Fibroblast of lung (primary cell): ENCODE measurements at regions not wholly inside any gene's neighbourhood (a gene's known extent, or its start where the extent isn't known, plus 50 kb on each side); places are given as distances from the start of the nearest gene placed in this dataset.

ENCODE experiments used
- DNase-seq, 2 donors: peaks; one replicate each; pipeline versions ENCODE4 v3.0.0 to v3.0.0-alpha.2; 2010; ENCODE audit warnings: low read depth in 2 of 2
- H2AFZ ChIP-seq: 2 replicates; pipeline ENCODE4 v1.5.1; 2012; ENCODE audit warnings: low read length, control low read depth, inconsistent platforms
- H3K27ac ChIP-seq: 2 replicates; pipeline ENCODE4 v1.5.1; 2011; ENCODE audit warnings: low read length, control low read depth; ENCODE audit not compliant: insufficient read depth
- H3K27me3 ChIP-seq: 2 replicates; pipeline ENCODE4 v1.5.1; 2011; ENCODE audit warnings: mild to moderate bottlenecking, low read length; ENCODE audit not compliant: control insufficient read depth, insufficient read depth
- H3K36me3 ChIP-seq: 2 replicates; pipeline ENCODE4 v1.5.1; 2011; ENCODE audit warnings: low read length; ENCODE audit not compliant: control insufficient read depth, insufficient read depth
- H3K4me1 ChIP-seq: 2 replicates; pipeline ENCODE4 v1.5.1; 2011; ENCODE audit warnings: low read length; ENCODE audit not compliant: control insufficient read depth, insufficient read depth; ENCODE audit errors: extremely low read depth
- H3K4me2 ChIP-seq: 2 replicates; pipeline ENCODE4 v1.5.1; 2011; ENCODE audit warnings: low read length, control low read depth; ENCODE audit not compliant: insufficient read depth; ENCODE audit errors: extremely low read depth
- H3K4me3 ChIP-seq, 4 experiments: fragments of 200-600 bp in 1 of 4; sonication (generic) in 1 of 4; replicated peaks in 1 of 4; 2 replicates each; pipeline ENCODE4 v1.5.1; 2011 to 2016; ENCODE audit warnings: low read length in 4 of 4, low read depth in 3 of 4, mild to moderate bottlenecking in 3 of 4, control low read depth in 2 of 4, inconsistent platforms in 1 of 4, mixed read lengths in 1 of 4; ENCODE audit not compliant: insufficient read depth in 1 of 4; ENCODE audit errors: control extremely low read depth in 1 of 4
- H3K79me2 ChIP-seq: 2 replicates; pipeline ENCODE4 v1.5.1; 2012; ENCODE audit warnings: mild to moderate bottlenecking, low read length, inconsistent platforms; ENCODE audit not compliant: control insufficient read depth, insufficient read depth
- H3K9ac ChIP-seq: 2 replicates; pipeline ENCODE4 v1.5.1; 2011; ENCODE audit warnings: mild to moderate bottlenecking, low read length, control low read depth; ENCODE audit not compliant: insufficient read depth
- H3K9me3 ChIP-seq: 2 replicates; pipeline ENCODE4 v1.5.1; 2012; ENCODE audit warnings: low read depth, low read length; ENCODE audit not compliant: control insufficient read depth, insufficient read depth
- H4K20me1 ChIP-seq: 2 replicates; pipeline ENCODE4 v1.5.1; 2011; ENCODE audit warnings: low read length; ENCODE audit not compliant: control insufficient read depth, insufficient read depth; ENCODE audit errors: extremely low read depth
- EZH2 ChIP-seq: IDR thresholded peaks from 2 replicates; pipeline ENCODE4 v1.5.1; 2012; ENCODE audit warnings: low read length, control low read depth, mild to moderate bottlenecking; ENCODE audit errors: missing control alignments
- TF ChIP-seq, protein P1 (sequence below), 2 donors: IDR thresholded peaks in 1 of 2; conservative IDR thresholded peaks in 1 of 2; 1 replicate in 1 of 2; 2 replicates in 1 of 2; pipeline ENCODE4 v1.5.1; 2011 to 2012; ENCODE audit warnings: low read length in 2 of 2, control low read depth in 1 of 2, inconsistent platforms in 1 of 2, low read depth in 1 of 2, mild to moderate bottlenecking in 1 of 2

DNA sequence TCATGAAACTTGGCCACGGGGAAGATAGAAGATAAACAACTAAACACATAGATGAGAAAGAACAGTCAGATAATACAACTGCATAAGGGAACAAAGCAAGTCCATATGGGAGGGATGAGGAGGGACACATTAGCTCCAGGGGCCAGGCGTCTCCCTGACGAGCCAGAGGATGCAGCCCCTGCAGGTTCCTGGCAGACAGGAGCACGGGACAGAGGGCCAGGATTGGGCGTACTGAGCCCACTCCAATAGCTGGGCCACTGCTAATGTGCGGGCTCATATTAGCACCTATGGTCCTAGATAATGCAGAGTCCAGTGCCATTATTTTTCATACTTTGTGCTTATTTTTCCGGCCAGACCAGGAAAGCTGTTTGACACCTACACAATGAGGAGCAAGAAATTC, 182.9 kb downstream of the ANKRD60 start:
- no peak for DNase-seq
- Histone ChIP-seq H4K20me1 (no peaks in the 10 kb centered on the region), H3K27me3 (no peaks in the 10 kb centered on the region), H3K4me3 (no peak overlapping the region), H3K27ac (no peak overlapping the region), H3K9me3 (no peaks in the 10 kb centered on the region), H2AFZ (no peak overlapping the region), H3K4me1 (no peaks in the 10 kb centered on the region), H3K36me3 (no peaks in the 10 kb centered on the region), H3K9ac (no peak overlapping the region), H3K79me2 (no peaks in the 10 kb centered on the region), H3K4me2 (no peak overlapping the region)
- TF ChIP-seq, protein P1, sequence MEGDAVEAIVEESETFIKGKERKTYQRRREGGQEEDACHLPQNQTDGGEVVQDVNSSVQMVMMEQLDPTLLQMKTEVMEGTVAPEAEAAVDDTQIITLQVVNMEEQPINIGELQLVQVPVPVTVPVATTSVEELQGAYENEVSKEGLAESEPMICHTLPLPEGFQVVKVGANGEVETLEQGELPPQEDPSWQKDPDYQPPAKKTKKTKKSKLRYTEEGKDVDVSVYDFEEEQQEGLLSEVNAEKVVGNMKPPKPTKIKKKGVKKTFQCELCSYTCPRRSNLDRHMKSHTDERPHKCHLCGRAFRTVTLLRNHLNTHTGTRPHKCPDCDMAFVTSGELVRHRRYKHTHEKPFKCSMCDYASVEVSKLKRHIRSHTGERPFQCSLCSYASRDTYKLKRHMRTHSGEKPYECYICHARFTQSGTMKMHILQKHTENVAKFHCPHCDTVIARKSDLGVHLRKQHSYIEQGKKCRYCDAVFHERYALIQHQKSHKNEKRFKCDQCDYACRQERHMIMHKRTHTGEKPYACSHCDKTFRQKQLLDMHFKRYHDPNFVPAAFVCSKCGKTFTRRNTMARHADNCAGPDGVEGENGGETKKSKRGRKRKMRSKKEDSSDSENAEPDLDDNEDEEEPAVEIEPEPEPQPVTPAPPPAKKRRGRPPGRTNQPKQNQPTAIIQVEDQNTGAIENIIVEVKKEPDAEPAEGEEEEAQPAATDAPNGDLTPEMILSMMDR (conservative IDR thresholded peaks at IDR 0.05 in 1 of 2, IDR thresholded peaks at IDR 0.05 in 1 of 2; ENCODE audit: low read depth in 1 of 2, low read length in 2 of 2), result no peak
- no peak for TF ChIP-seq EZH2

DNA sequence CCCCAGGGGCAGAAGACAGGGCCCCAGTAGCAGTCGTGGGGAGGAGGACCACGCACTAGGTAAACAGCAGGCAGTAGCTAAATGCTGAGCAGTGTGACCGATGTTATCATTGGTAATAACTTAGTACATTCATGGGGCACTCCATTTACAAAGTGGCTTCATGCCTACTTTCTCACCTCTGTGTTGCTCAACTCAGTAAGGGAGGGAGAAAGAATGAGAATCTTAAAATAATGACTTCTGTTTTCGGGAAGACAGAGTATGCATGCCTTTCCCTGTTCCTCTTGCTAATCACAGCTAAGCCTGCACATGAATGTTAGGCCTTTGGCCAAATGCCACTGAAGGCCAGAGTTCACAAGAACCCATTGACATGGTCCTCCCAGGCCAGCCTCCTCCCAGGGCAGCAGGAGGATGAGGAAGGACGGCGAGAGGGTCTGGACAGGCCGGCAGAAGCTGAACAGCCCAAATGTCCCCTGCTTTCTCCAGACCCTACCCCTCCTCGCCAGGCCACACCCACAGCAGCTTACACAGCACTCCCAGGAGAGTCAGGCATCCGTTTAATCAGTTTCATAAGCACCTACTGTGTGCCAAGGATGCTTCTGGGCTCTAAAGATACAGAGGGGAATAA, 183.4 kb downstream of the ANKRD60 start:
- H3K27ac ChIP-seq, result no peak overlapping the region
- H3K4me2 ChIP-seq, result no peak overlapping the region

DNA sequence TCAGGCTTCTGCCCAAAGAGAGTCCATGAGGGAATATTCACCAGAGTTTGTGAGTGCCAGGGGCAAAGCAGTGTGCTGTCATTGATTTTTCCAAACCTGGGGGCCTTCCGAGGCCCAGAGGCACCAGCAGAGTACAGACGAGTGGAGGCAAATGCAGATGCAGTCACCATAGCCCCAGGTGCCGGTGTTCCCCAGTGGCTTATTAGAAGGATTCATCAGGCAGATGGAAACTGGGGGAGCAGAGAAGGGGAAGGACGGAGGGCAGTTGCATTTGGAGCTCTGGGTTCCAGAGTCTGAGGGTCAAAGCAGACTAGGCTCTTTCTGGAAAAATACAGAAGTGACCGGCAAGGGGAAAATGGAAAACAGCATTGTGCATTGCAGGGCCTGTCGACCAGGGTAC, 184.2 kb downstream of the ANKRD60 start:
- Histone ChIP-seq H3K4me3 (no peak overlapping the region), H2AFZ (no peak overlapping the region), H3K4me1 (no peaks in the 10 kb centered on the region), H3K4me2 (no peak overlapping the region), H3K9ac (no peak overlapping the region), H3K27ac (no peak overlapping the region), H4K20me1 (no peaks in the 10 kb centered on the region), H3K79me2 (no peaks in the 10 kb centered on the region), H3K27me3 (no peaks in the 10 kb centered on the region), H3K9me3 (no peaks in the 10 kb centered on the region), H3K36me3 (no peaks in the 10 kb centered on the region)
- TF ChIP-seq EZH2, result no peak
- TF ChIP-seq, protein P1 (conservative IDR thresholded peaks at IDR 0.05 in 1 of 2, IDR thresholded peaks at IDR 0.05 in 1 of 2; ENCODE audit: low read depth in 1 of 2, low read length in 2 of 2), result no peak
- no peak for DNase-seq

More for the DNA sequence above, 183.4 kb downstream of the ANKRD60 start:
- Histone ChIP-seq H3K4me3 (no peak overlapping the region), H4K20me1 (no peaks in the 10 kb centered on the region), H3K9me3 (no peaks in the 10 kb centered on the region), H3K27me3 (no peaks in the 10 kb centered on the region), H3K79me2 (no peaks in the 10 kb centered on the region), H3K36me3 (no peaks in the 10 kb centered on the region), H3K4me1 (no peaks in the 10 kb centered on the region), H3K9ac (no peak overlapping the region), H2AFZ (no peak overlapping the region)
- no peak for TF ChIP-seq EZH2
- TF ChIP-seq, protein P1 (conservative IDR thresholded peaks at IDR 0.05 in 1 of 2, IDR thresholded peaks at IDR 0.05 in 1 of 2; ENCODE audit: low read depth in 1 of 2, low read length in 2 of 2), result no peak
- no peak for DNase-seq
